Naive B cell (primary cell): ENCODE measurements at regions not wholly inside any gene's neighbourhood (a gene's known extent, or its start where the extent isn't known, plus 50 kb on each side); places are given as distances from the start of the nearest gene placed in this dataset.

ENCODE experiments used
- ATAC-seq, 2 donors: fragments of 150-1000 bp; cut with Tn5 transposase; 2 replicates each; pipeline ENCODE4 v1.10.0; 2021; ENCODE audit warnings: low read depth in 2 of 2, mild to moderate bottlenecking in 2 of 2, moderate library complexity in 2 of 2
- DNase-seq: peaks from one replicate; pipeline ENCODE4 v3.0.0; 2022
- H3K27ac Mint-ChIP-seq, 6 donors: one replicate each; pipeline ENCODE4 v1.8.0; 2020 to 2022; ENCODE audit warnings: mild to moderate bottlenecking in 6 of 6, mixed read lengths in 6 of 6, moderate library complexity in 5 of 6, inconsistent platforms in 2 of 6
- H3K27me3 Mint-ChIP-seq, 3 donors: one replicate each; pipeline ENCODE4 v1.8.0; 2021 to 2022; ENCODE audit warnings: mixed read lengths in 3 of 3, mild to moderate bottlenecking in 1 of 3
- H3K36me3 Mint-ChIP-seq, 2 donors: one replicate each; pipeline ENCODE4 v1.8.0; 2020 to 2022; ENCODE audit warnings: mixed read lengths in 2 of 2, inconsistent platforms in 1 of 2, mild to moderate bottlenecking in 1 of 2
- H3K4me1 Mint-ChIP-seq, 3 donors: one replicate each; pipeline ENCODE4 v1.8.0; 2020 to 2022; ENCODE audit warnings: mixed read lengths in 3 of 3, inconsistent platforms in 1 of 3, mild to moderate bottlenecking in 1 of 3, moderate library complexity in 1 of 3
- H3K4me3 Mint-ChIP-seq, 8 donors: one replicate each; pipeline ENCODE4 v1.8.0; 2020 to 2022; ENCODE audit warnings: mild to moderate bottlenecking in 8 of 8, mixed read lengths in 8 of 8, moderate library complexity in 8 of 8, inconsistent platforms in 2 of 8
- H3K9me3 Mint-ChIP-seq, 7 donors: one replicate each; pipeline ENCODE4 v1.8.0; 2020 to 2022; ENCODE audit warnings: mixed read lengths in 7 of 7, mild to moderate bottlenecking in 5 of 7, inconsistent platforms in 2 of 7, moderate library complexity in 1 of 7

DNA sequence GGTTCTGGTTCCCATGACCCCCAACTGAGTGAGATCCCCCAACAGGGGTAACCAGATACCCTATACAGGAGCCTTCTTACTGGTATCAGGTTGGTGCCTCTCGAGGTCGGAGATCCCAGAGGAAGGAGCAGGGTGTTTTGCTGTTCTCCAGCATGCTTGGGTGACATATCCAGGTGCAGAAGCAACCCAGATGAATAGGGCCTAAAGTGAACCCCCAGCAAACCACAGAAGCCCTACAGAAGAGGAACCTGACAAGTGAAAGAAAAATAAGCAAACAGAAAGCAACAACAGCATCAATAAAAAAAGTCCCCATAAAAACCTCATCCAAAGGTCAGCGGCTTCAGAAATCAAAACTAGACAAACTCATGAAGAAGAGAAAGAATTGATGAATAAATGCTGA lies 633.4 kb upstream of the CXADR start:
- H3K36me3 Mint-ChIP-seq = no peaks in the 10 kb centered on the region
- H3K27ac Mint-ChIP-seq = no peak overlapping the region
- H3K9me3 Mint-ChIP-seq = peaks cover 4 to 19% (median 10%) of the 10 kb centered on the region in 7 donors
- no peaks in the 10 kb centered on the region for H3K27me3 Mint-ChIP-seq
- ATAC-seq (no peak), DNase-seq (no peak)
- no peaks in the 10 kb centered on the region for H3K4me1 Mint-ChIP-seq
- no peak overlapping the region for H3K4me3 Mint-ChIP-seq

DNA sequence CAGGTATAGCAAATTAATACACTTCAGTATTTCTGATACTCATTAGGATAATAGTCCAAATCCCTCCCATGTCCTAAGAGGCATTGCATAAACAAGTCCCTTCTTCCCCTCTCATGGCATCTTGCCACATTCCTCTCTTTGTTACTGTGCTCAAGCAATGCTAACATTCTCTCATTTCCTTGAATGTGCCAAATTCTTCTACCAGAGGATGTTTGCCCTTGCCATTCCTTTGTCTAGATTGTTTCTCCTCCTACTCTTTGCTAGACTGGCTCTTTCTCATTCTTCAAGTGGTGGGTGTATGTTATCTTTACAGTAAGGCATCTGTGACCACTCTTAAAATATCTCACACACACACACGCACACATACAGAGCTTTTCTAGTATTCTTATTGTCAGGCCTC lies 621.0 kb upstream of the CXADR start:
- Mint-ChIP-seq H3K4me1 (no peaks in the 10 kb centered on the region), H3K9me3 (peaks cover 5 to 11% (median 10%) of the 10 kb centered on the region in 7 donors), H3K27ac (no peak overlapping the region), H3K36me3 (peaks cover 0 to 8% of the 10 kb centered on the region in 2 donors), H3K4me3 (no peak overlapping the region), H3K27me3 (no peaks in the 10 kb centered on the region)
- ATAC-seq = no peak
- DNase-seq = no peak

DNA sequence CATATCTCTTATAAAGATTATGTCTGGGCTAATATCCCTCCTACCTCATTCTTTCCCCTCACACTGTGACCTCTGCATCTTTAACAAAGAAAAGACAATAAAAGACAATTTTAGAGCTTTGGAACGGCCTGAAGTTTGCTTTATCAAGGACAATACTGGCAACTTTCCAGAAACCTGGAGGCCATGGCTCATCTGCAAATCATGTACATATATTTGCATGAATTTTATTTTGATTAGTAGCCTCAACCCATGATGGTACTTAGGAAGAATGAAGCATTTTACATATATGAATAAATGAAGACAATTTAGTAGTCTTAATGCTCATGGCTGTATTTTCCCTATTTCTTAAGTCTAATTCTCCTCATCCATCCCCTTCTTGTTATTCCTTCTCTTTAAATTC lies 612.2 kb upstream of the CXADR start:
- ATAC-seq (no peak), DNase-seq (no peak)
- Mint-ChIP-seq H3K36me3 (no peaks in the 10 kb centered on the region), H3K27ac (no peak overlapping the region), H3K27me3 (no peaks in the 10 kb centered on the region), H3K4me3 (no peak overlapping the region), H3K4me1 (no peaks in the 10 kb centered on the region), H3K9me3 (peaks cover 0 to 10% (median 6%) of the 10 kb centered on the region in 7 donors)

DNA sequence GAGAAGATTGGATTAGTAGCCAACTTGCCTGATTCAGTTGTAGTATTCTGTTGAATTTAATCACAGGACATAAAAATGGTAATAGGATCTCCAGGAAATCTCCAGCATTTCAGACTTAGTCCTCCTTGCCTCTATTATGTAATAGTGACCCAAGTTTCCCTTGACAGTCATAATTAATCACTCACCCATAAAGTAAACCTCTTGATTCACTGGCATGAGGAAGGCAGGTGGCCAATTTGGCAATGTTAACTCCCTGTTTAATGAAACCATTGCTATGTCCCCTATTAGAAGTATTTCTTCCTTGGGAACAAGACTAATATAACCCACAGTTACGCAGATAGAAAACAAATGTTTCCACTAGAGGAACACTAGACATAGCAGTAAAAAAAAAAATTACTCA lies 604.8 kb upstream of the CXADR start:
- DNase-seq = no peak
- Mint-ChIP-seq H3K27ac (no peak overlapping the region), H3K27me3 (no peaks in the 10 kb centered on the region), H3K9me3 (peaks cover 0 to 10% (median 6%) of the 10 kb centered on the region in 7 donors), H3K4me3 (no peak overlapping the region), H3K4me1 (no peaks in the 10 kb centered on the region), H3K36me3 (no peaks in the 10 kb centered on the region)
- ATAC-seq = no peak

DNA sequence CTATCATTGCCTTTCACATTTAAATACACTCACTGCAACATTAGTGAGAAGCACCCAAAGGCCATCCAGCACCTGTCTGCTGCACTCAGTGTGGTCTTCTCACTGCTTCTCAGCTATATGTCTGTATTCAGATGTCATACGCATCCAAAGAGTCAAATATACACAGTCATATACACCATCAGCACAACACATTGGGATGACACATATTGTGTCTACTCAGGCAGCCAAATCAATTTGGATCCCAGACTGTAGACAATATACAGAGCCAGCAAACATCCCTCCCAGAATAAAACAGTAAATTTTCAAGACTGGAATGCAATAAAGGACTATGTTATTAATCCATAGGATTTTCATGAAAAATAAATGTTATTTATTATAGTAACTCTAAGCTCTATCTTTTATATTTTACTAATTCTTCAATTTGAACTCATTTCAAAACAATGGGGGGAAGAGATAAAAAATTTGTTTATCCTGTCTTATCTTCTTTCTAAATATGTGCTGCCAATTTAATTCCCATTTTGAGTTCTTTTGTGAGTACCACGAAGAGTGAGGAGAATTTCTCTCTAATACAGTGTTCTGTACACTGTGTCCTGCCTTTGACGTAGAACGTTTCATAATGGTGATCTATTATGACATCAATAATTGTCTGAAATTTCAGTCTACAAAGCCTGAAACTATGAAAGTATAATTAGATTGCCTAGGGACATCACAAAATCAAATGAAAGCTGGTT lies 602.2 kb upstream of the CXADR start:
- Mint-ChIP-seq H3K36me3 (no peaks in the 10 kb centered on the region), H3K27ac (no peak overlapping the region), H3K27me3 (no peaks in the 10 kb centered on the region), H3K4me1 (no peaks in the 10 kb centered on the region), H3K4me3 (no peak overlapping the region), H3K9me3 (peaks cover 7 to 21% (median 10%) of the 10 kb centered on the region in 7 donors)
- no peak for ATAC-seq
- DNase-seq = no peak

DNA sequence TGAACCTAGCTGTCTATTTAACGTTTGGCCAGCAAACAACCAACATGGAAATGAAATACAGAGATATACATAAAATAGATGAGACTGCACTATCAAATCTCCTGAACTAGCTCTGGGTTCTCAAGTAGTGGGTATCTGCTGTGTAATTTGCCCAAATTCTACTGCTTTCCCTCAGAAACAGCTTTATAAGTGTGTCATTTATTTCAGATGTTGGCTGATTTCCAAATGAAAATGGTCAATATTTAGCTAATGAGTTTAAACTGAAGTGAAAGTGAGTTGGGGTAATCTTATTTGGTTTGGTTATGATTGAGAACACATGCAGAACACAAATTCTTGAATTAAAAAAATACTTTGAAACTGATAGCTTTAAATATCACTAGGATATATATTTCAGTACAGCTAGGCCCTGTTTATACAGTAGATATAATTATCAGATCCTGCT lies 601.7 kb upstream of the CXADR start:
- Mint-ChIP-seq H3K4me3 (no peak overlapping the region), H3K27ac (no peak overlapping the region), H3K4me1 (no peaks in the 10 kb centered on the region), H3K36me3 (no peaks in the 10 kb centered on the region), H3K9me3 (peaks cover 9 to 23% (median 14%) of the 10 kb centered on the region in 7 donors), H3K27me3 (no peaks in the 10 kb centered on the region)
- ATAC-seq = no peak
- DNase-seq = no peak

DNA sequence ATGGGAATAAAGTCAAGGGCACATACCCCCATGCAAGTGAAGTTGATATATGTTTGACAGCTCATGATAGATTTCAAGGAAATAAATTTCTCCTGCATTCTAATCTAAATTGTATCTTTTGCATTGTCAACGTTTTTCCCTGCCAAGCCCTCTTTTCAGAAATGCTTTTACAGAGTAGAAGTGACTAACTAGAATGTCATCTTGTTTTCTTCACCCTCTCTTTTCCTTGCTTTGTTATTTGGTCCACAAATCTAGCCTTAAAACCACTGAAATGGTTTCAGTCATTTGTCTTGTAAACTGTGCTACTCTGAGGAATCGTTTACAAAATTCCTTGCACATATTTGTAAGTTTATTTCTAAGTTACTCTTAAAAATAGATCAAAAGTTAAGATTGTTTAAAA lies 600.8 kb upstream of the CXADR start:
- no peak overlapping the region for H3K4me3 Mint-ChIP-seq
- H3K9me3 Mint-ChIP-seq = peaks cover 9 to 23% (median 14%) of the 10 kb centered on the region in 7 donors
- H3K27me3 Mint-ChIP-seq = no peaks in the 10 kb centered on the region
- no peaks in the 10 kb centered on the region for H3K36me3 Mint-ChIP-seq
- H3K27ac Mint-ChIP-seq = no peak overlapping the region
- ATAC-seq (no peak), DNase-seq (no peak)
- H3K4me1 Mint-ChIP-seq = no peaks in the 10 kb centered on the region

DNA sequence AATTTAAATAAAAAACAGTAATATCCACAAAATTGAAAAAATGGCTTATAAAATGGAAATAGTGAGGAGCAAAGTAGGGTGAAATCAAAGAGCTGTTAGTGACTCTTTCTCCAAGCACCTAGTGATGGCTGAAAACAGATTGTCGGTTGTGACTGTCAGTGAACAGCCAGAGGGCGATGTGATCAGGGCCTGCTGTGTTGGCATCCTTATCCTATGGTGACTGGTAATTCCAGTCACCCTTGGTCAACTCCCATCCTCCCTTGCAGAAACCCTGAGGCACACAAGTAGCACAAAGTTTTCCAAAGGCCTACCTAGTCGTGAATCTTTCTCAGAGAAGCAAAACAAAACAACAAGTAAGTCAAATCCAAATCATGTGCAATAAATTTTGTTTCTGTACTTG lies 599.8 kb upstream of the CXADR start:
- no peaks in the 10 kb centered on the region for H3K27me3 Mint-ChIP-seq
- H3K36me3 Mint-ChIP-seq = no peaks in the 10 kb centered on the region
- ATAC-seq = no peak
- peaks cover 7 to 19% (median 14%) of the 10 kb centered on the region in 7 donors for H3K9me3 Mint-ChIP-seq
- H3K4me3 Mint-ChIP-seq = no peak overlapping the region
- H3K4me1 Mint-ChIP-seq = no peaks in the 10 kb centered on the region
- H3K27ac Mint-ChIP-seq = no peak overlapping the region
- DNase-seq = no peak

DNA sequence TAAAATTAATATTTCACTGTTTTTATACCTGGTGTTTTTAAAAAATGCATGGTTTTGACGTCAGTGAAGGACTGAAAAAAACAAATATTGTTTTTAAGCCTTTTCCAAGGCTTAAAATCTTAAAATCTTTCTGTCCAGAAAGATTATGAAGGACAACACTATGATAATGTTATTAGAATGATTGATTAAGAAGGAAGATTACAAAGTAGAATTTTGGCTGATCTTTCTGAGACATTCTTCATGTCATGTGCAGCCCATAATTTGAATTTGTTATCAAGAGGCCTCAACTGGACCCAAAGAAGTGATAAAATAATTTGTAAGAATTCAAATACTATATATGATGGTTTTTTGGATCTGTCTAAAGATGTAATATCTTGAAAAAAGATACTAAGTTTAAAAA lies 584.4 kb upstream of the CXADR start:
- Mint-ChIP-seq H3K27me3 (no peaks in the 10 kb centered on the region), H3K36me3 (no peaks in the 10 kb centered on the region), H3K4me1 (no peaks in the 10 kb centered on the region), H3K27ac (no peak overlapping the region), H3K4me3 (no peak overlapping the region), H3K9me3 (peaks cover 1 to 13% (median 4%) of the 10 kb centered on the region in 7 donors)
- ATAC-seq (no peak), DNase-seq (no peak)

DNA sequence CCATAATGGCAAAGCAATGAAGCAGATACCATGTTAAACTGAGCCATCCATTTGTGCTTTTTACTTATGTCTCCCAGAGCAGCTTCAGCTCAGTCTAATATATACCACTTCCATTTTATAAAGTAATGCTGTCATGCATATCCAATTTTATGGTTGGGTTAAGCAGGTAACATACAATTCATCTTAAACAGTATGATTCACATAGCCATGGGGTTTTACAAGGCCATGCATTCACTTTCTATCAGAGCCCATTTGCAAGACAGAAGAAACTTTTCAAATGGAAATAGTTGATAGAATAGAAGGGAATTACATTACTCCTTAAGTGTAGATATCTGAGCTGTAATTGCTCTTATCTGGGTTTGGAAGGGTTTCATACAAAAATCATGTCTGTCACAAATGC lies 580.5 kb upstream of the CXADR start:
- no peak overlapping the region for H3K4me3 Mint-ChIP-seq
- H3K4me1 Mint-ChIP-seq = no peaks in the 10 kb centered on the region
- no peak overlapping the region for H3K27ac Mint-ChIP-seq
- H3K36me3 Mint-ChIP-seq = no peaks in the 10 kb centered on the region
- DNase-seq (no peak), ATAC-seq (no peak)
- no peaks in the 10 kb centered on the region for H3K27me3 Mint-ChIP-seq
- H3K9me3 Mint-ChIP-seq = peaks cover 0 to 10% (median 7%) of the 10 kb centered on the region in 7 donors

DNA sequence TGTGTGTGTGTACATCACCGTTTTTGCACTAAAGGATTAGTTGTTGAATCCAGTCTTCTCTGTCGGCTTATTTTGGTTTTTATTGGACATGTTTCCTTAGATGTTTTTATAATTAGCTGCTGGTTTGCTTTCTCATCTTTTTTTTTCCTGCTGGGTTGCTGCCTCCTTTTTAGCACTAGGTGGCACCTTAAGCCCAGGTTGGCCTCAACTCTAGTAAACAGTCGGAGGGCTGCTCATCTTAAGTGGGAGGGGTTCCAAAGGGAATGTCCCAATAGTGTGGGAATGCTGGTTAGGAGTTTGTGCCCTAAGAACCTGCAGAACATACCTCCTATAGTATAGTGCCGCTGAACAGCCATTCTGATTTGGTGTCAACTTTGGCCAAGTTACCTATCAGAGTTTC lies 570.1 kb upstream of the CXADR start:
- no peaks in the 10 kb centered on the region for H3K27me3 Mint-ChIP-seq
- peaks cover 4 to 32% (median 15%) of the 10 kb centered on the region in 7 donors for H3K9me3 Mint-ChIP-seq
- ATAC-seq (no peak), DNase-seq (no peak)
- H3K4me1 Mint-ChIP-seq = no peaks in the 10 kb centered on the region
- no peak overlapping the region for H3K27ac Mint-ChIP-seq
- H3K36me3 Mint-ChIP-seq = no peaks in the 10 kb centered on the region
- H3K4me3 Mint-ChIP-seq = no peak overlapping the region

DNA sequence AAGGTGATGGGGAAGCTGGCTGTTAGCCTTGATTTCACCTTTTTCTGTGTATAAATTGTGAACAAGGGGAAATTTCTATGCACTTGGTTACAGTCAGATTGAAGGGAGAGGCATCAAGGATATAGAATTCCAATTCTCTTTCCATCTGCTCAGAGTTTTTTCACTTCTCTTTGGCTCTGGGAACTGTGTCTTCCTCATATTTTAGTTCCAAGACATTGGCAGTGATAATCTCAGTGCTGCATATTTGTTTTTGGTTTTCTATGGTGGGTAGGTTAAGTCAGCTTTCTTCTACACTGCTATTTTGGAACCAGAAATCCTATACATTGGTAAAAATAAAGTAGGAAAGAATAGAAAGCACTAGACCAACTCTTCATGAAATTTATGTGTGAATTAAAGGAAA lies 569.6 kb upstream of the CXADR start:
- Mint-ChIP-seq H3K27me3 (no peaks in the 10 kb centered on the region), H3K9me3 (peaks cover 2 to 27% (median 15%) of the 10 kb centered on the region in 7 donors), H3K4me3 (no peak overlapping the region), H3K4me1 (no peaks in the 10 kb centered on the region), H3K27ac (no peak overlapping the region), H3K36me3 (no peaks in the 10 kb centered on the region)
- DNase-seq = no peak
- no peak for ATAC-seq

DNA sequence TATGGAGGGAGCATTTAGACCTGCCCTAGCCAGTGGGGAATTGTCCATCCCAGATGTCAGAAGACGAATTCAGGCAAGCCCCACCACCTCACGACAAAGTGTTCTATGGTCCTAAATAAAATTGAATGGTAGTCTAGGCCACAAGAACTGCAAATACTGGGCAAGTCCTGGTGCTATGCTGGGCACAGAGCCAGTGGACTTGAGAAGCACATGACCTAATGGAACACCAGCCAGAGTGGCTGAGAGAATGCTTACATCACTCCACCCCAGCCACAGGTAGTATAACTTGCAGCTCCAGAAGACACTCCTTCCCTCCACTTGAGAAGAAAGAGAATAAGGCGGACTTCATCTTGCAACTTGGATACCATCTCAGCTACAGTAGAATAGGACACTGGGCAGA lies 567.3 kb upstream of the CXADR start:
- Mint-ChIP-seq H3K36me3 (no peaks in the 10 kb centered on the region), H3K4me3 (no peak overlapping the region), H3K9me3 (peaks cover 3 to 25% (median 13%) of the 10 kb centered on the region in 7 donors), H3K4me1 (no peaks in the 10 kb centered on the region), H3K27me3 (no peaks in the 10 kb centered on the region), H3K27ac (no peak overlapping the region)
- ATAC-seq = no peak
- DNase-seq = no peak

DNA sequence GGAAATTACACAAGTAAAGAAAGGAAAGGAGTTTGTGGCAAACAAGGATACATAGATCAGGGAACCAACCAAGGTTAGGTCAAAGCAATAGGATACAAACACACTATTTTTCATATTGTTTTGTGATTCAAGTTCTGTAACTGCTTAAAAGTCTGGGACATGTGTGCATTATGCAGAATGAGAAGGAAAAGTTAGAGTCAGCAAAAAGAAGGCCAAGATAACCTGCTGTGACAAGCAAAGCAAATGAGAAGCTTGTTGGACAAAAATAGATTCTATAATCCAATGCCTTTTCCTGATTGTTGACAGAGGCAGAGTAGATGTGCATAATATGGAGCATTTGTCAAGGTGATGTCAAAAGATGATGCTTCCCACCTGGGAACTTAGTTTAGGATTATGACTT lies 556.0 kb upstream of the CXADR start:
- ATAC-seq (no peak), DNase-seq (no peak)
- Mint-ChIP-seq H3K4me1 (no peaks in the 10 kb centered on the region), H3K4me3 (no peak overlapping the region), H3K9me3 (peaks cover 0 to 11% (median 5%) of the 10 kb centered on the region in 7 donors), H3K27me3 (no peaks in the 10 kb centered on the region), H3K36me3 (no peaks in the 10 kb centered on the region), H3K27ac (no peak overlapping the region)

DNA sequence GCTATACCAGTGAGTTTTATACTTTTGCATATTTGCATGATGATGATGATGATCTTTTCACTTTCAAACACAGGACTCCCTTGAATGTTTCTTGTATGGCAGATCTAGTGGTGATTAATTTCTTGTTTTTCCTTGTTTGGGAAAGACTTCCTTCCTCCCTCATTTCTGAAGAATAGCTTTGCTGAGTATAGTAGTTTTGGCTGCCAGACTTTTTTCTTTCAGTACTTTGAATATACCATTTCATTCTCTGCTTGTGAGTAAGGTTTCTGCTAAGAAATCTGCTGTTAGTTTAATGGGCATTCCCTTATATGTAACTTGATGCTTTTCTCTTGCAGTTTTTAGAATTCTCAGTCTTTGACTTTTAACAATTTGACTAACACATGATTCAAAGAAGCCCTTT lies 547.4 kb upstream of the CXADR start:
- H3K9me3 Mint-ChIP-seq = peaks cover 5 to 19% (median 10%) of the 10 kb centered on the region in 7 donors

More for the DNA sequence above, 547.4 kb upstream of the CXADR start:
- Mint-ChIP-seq H3K27me3 (no peaks in the 10 kb centered on the region), H3K4me3 (no peak overlapping the region), H3K27ac (no peak overlapping the region), H3K36me3 (no peaks in the 10 kb centered on the region), H3K4me1 (no peaks in the 10 kb centered on the region)
- DNase-seq (no peak), ATAC-seq (no peak)
